Smooth muscle cell (in vitro differentiated cells): ENCODE measurements at regions not wholly inside any gene's neighbourhood (a gene's known extent, or its start where the extent isn't known, plus 50 kb on each side); places are given as distances from the start of the nearest gene placed in this dataset.

Source experiments
- DNase-seq: peaks from one replicate; lab custom pipeline; 2025; ENCODE audit not compliant: unreplicated experiment; lab: John Stamatoyannopoulos, UW
- H2AFZ ChIP-seq: fragments of 200-600 bp; sonication (generic); 2 replicates; pipeline ENCODE4 v1.6.0; 2016; ENCODE audit warnings: antibody characterized with exemption, low read depth, mild to moderate bottlenecking
- H3F3A ChIP-seq: fragments of 200-600 bp; sonication (generic); 2 replicates; pipeline ENCODE4 v1.6.0; 2017; ENCODE audit warnings: antibody characterized with exemption, low read depth
- H3K27ac ChIP-seq: fragments of 200-600 bp; sonication (generic); 2 replicates; pipeline ENCODE4 v1.5.1; 2016; ENCODE audit warnings: low read depth, mild to moderate bottlenecking
- H3K27me3 ChIP-seq: fragments of 200-600 bp; sonication (generic); 2 replicates; pipeline ENCODE4 v1.6.1; 2016; ENCODE audit warnings: low read depth, mild to moderate bottlenecking
- H3K36me3 ChIP-seq: fragments of 200-600 bp; sonication (generic); 2 replicates; pipeline ENCODE4 v1.5.1; 2016; ENCODE audit warnings: low read depth
- H3K4me1 ChIP-seq: fragments of 200-600 bp; sonication (generic); 2 replicates; pipeline ENCODE4 v1.5.1; 2016; ENCODE audit warnings: low read depth
- H3K4me2 ChIP-seq: fragments of 200-600 bp; sonication (generic); 2 replicates; pipeline ENCODE4 v1.6.0; 2016; ENCODE audit warnings: mild to moderate bottlenecking
- H3K4me3 ChIP-seq: fragments of 200-600 bp; sonication (generic); 2 replicates; pipeline ENCODE4 v1.5.1; 2016; ENCODE audit warnings: mild to moderate bottlenecking
- H3K79me2 ChIP-seq: fragments of 200-600 bp; sonication (generic); 2 replicates; pipeline ENCODE4 v1.6.0; 2016; ENCODE audit warnings: low read depth, mild to moderate bottlenecking
- H3K9ac ChIP-seq: fragments of 200-600 bp; sonication (generic); 2 replicates; pipeline ENCODE4 v1.6.0; 2016; ENCODE audit warnings: low read depth
- H3K9me3 ChIP-seq: fragments of 200-600 bp; sonication (generic); replicated peaks from 2 replicates; pipeline ENCODE4 v1.5.1; 2016; ENCODE audit warnings: low read depth
- H4K20me1 ChIP-seq: fragments of 200-600 bp; sonication (generic); 2 replicates; pipeline ENCODE4 v1.6.0; 2016; ENCODE audit warnings: low read depth
- CTCF ChIP-seq: fragments of 200-600 bp; sonication (generic); IDR thresholded peaks from 2 replicates; pipeline ENCODE4 v1.5.1; 2017; ENCODE audit warnings: borderline replicate concordance, mild to moderate bottlenecking, antibody characterized with exemption; ENCODE audit not compliant: insufficient read depth, poor library complexity, severe bottlenecking
- WGBS: methylation state at CpG from one replicate; pipeline ENCODE4 v1.1.7; 2016; ENCODE audit warnings: low lambda C conversion rate; 5-methylcytosine and 5-hydroxymethylcytosine counted together

- H3K4me3 ChIP-seq: no peak overlapping the region
- 92% methylated on average over 19 of the region's 19 CpGs for WGBS
- no peak for TF ChIP-seq CTCF
These were observed 154.7 kb downstream of the URI1 start for GRCh38 chr19:30096596-30097370.

GRCh38 chr19:30097746-30098280 lies 155.8 kb downstream of the URI1 start:
- no peak overlapping the region for H3K27ac ChIP-seq
- no peak for DNase-seq
- no peak overlapping the region for H2AFZ ChIP-seq
- no peak overlapping the region for H3K4me3 ChIP-seq
- H3K9me3 ChIP-seq: no peaks in the 10 kb centered on the region
- 90% methylated on average over 9 of the region's 9 CpGs for WGBS
- H3K36me3 ChIP-seq: no peaks in the 10 kb centered on the region
- H4K20me1 ChIP-seq: no peaks in the 10 kb centered on the region
- H3K27me3 ChIP-seq: no peaks in the 10 kb centered on the region
- H3K9ac ChIP-seq: no peak overlapping the region
- no peaks in the 10 kb centered on the region for H3K79me2 ChIP-seq
- H3K4me1 ChIP-seq: no peaks in the 10 kb centered on the region
- no peaks in the 10 kb centered on the region for H3F3A ChIP-seq
- no peak for TF ChIP-seq CTCF
- H3K4me2 ChIP-seq: no peak overlapping the region

More at GRCh38 chr19:30096596-30097370, 154.7 kb downstream of the URI1 start:
- H4K20me1 ChIP-seq: no peaks in the 10 kb centered on the region
- DNase-seq: no peak
- H3K36me3 ChIP-seq: no peaks in the 10 kb centered on the region
- no peak overlapping the region for H3K9ac ChIP-seq
- H2AFZ ChIP-seq: no peak overlapping the region
- no peaks in the 10 kb centered on the region for H3K27me3 ChIP-seq
- H3F3A ChIP-seq: no peaks in the 10 kb centered on the region
- H3K27ac ChIP-seq: no peak overlapping the region
- H3K4me1 ChIP-seq: no peaks in the 10 kb centered on the region
- H3K79me2 ChIP-seq: no peaks in the 10 kb centered on the region
- H3K4me2 ChIP-seq: no peak overlapping the region
- no peaks in the 10 kb centered on the region for H3K9me3 ChIP-seq

- Histone ChIP-seq H3F3A (no peaks in the 10 kb centered on the region), H3K9ac (no peak overlapping the region), H3K36me3 (no peaks in the 10 kb centered on the region), H3K4me1 (no peaks in the 10 kb centered on the region), H3K4me2 (no peak overlapping the region), H3K4me3 (no peak overlapping the region), H3K9me3 (no peaks in the 10 kb centered on the region), H4K20me1 (no peaks in the 10 kb centered on the region), H3K79me2 (no peaks in the 10 kb centered on the region), H2AFZ (no peak overlapping the region), H3K27me3 (peaks cover 3% of the 10 kb centered on the region), H3K27ac (no peak overlapping the region)
- DNase-seq: no peak
- no peak for TF ChIP-seq CTCF
- 98% methylated on average over 6 of the region's 6 CpGs for WGBS
These were observed 160.2 kb downstream of the URI1 start for GRCh38 chr19:30102239-30102638.

GRCh38 chr19:30102666-30103065 lies 160.6 kb downstream of the URI1 start:
- no peak overlapping the region for H2AFZ ChIP-seq
- peaks cover 3% of the 10 kb centered on the region for H3K27me3 ChIP-seq
- no peaks in the 10 kb centered on the region for H3K9me3 ChIP-seq
- no peak overlapping the region for H3K4me3 ChIP-seq
- no peak for TF ChIP-seq CTCF
- H3K4me2 ChIP-seq: no peak overlapping the region
- DNase-seq: no peak
- no peaks in the 10 kb centered on the region for H3K4me1 ChIP-seq
- no peaks in the 10 kb centered on the region for H3K79me2 ChIP-seq
- WGBS: 96% methylated on average over 7 of the region's 7 CpGs
- no peak overlapping the region for H3K27ac ChIP-seq
- no peaks in the 10 kb centered on the region for H3K36me3 ChIP-seq
- H3K9ac ChIP-seq: no peak overlapping the region
- H4K20me1 ChIP-seq: no peaks in the 10 kb centered on the region
- no peaks in the 10 kb centered on the region for H3F3A ChIP-seq
